Activated naive CD4-positive, alpha-beta T cell treated with anti-CD3 and anti-CD28 coated beads, Interleukin-2, amount 10 ng/mL, durations not matched to agents 7 days and 5 days (primary cell): ENCODE measurements at regions not wholly inside any gene's neighbourhood (a gene's known extent, or its start where the extent isn't known, plus 50 kb on each side); places are given as distances from the start of the nearest gene placed in this dataset.
"Not testable (repeated sequence)": the region's sequence is repeated elsewhere in the genome, so short reads cannot be mapped to it uniquely, and the experiment has no call there.

Experiments used
- CTCF ChIA-PET: fragments of 350-600 bp; sonication (Branson Sonifier 250); formaldehyde crosslinking; loops from one replicate; lab custom pipeline; 2021; ENCODE audit warnings: antibody characterized with exemption; lab: Charles Lee
- DNase-seq: peaks from one replicate; pipeline ENCODE4 v3.0.0-alpha.2; 2020
- H3K27ac Mint-ChIP-seq: one replicate; pipeline ENCODE4 v1.8.0; 2021; ENCODE audit warnings: mild to moderate bottlenecking, moderate library complexity, mixed read lengths
- H3K27me3 Mint-ChIP-seq: one replicate; pipeline ENCODE4 v1.8.0; 2021; ENCODE audit warnings: mild to moderate bottlenecking, mixed read lengths
- H3K36me3 Mint-ChIP-seq: one replicate; pipeline ENCODE4 v1.8.0; 2021; ENCODE audit warnings: mixed read lengths
- H3K4me1 Mint-ChIP-seq: one replicate; pipeline ENCODE4 v1.8.0; 2021; ENCODE audit warnings: mixed read lengths
- H3K4me3 Mint-ChIP-seq: one replicate; pipeline ENCODE4 v1.8.0; 2021; ENCODE audit warnings: mild to moderate bottlenecking, moderate library complexity, mixed read lengths
- H3K9me3 Mint-ChIP-seq: one replicate; pipeline ENCODE4 v1.8.0; 2021; ENCODE audit warnings: mixed read lengths

DNA sequence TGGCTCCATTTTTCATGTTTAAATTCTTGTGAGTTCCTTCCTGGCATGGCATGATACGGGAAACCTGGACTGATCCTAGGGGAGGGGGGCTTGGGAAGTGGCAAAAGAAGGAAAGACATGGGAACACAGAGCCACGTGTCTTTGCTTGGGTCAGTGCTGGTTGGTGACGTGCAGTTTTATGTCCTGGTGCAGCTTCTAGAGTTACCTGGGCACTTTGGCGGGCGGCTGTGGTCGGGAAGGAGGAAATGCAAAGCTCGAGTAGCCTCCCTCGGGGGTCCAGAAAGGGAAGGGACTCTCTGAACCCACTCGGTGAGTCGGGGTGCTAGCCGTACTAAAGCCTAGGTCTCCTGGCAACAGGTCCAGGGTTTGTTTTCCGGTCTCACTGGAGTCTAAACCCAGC, 94.6 kb downstream of the APOB start:
- Mint-ChIP-seq H3K4me1 (no peaks in the 10 kb centered on the region), H3K27ac (no peak overlapping the region), H3K9me3 (no peaks in the 10 kb centered on the region), H3K4me3 (no peak overlapping the region), H3K36me3 (no peaks in the 10 kb centered on the region), H3K27me3 (peaks cover 3% of the 10 kb centered on the region)
- no peak for DNase-seq
- CTCF ChIA-PET = no interaction called here

DNA sequence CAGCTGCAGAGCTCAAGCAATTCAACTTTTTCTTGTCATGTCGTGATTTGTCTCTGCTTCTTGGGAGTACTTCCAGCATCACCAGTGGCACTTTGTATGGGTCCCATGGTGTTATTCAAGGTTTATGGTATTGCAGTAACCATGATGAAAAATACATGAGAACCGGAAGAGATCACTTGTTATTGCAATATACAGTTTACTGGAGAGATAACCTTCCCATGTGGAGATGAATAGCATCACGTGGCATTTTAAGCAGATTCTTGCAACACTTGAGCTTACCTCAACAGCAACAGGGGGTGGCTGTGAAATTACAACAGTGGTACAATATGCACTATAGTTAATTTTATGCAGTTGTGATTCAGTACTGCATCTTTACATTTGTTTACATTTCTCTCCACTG, 97.4 kb downstream of the APOB start:
- CTCF ChIA-PET = interaction anchor here (2.3 kb wide), 1 partner anchor 17 kb away, joined by 8 read pairs; no protein-coding TSS in a partner anchor
- H3K27me3 Mint-ChIP-seq = peaks cover 8% of the 10 kb centered on the region
- DNase-seq = no peak
- no peaks in the 10 kb centered on the region for H3K9me3 Mint-ChIP-seq
- no peaks in the 10 kb centered on the region for H3K36me3 Mint-ChIP-seq
- no peak overlapping the region for H3K27ac Mint-ChIP-seq
- H3K4me1 Mint-ChIP-seq = no peaks in the 10 kb centered on the region
- no peak overlapping the region for H3K4me3 Mint-ChIP-seq

DNA sequence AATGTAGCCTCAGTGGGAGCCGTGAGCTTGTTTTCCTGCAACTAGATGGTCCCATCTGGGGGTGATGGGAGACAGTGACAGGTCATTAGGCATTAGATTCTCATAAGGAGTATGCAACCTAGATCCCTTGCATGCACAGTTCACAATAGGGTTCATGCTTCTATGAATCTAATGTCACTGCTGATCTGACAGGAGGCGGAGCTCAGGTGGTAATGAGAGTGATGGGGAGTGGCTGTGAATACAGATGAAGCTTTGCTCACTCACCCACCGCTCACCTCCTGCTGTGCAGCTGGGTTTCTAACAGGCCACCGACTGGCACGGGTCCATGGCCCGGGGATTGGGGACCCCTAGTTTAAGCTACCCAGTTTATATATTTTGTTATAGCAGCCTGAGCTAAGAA, 100.2 kb downstream of the APOB start:
- not testable (repeated sequence) for H3K4me1 Mint-ChIP-seq, H3K4me3 Mint-ChIP-seq, H3K27ac Mint-ChIP-seq, H3K9me3 Mint-ChIP-seq, H3K36me3 Mint-ChIP-seq, DNase-seq, H3K27me3 Mint-ChIP-seq
- CTCF ChIA-PET = interaction anchor here (1.0 to 1.2 kb wide), 2 partner anchors 162 to 282 kb away, joined by 3 read pairs; no protein-coding TSS in a partner anchor

GRCh38 chr2:20942646-20943125, 101.2 kb downstream of the APOB start:
- H3K9me3 Mint-ChIP-seq = no peaks in the 10 kb centered on the region
- no peak overlapping the region for H3K27ac Mint-ChIP-seq
- no peaks in the 10 kb centered on the region for H3K36me3 Mint-ChIP-seq
- no peak for DNase-seq
- H3K4me1 Mint-ChIP-seq = no peaks in the 10 kb centered on the region
- no peak overlapping the region for H3K4me3 Mint-ChIP-seq
- CTCF ChIA-PET = no interaction called here
- peaks cover 12% of the 10 kb centered on the region for H3K27me3 Mint-ChIP-seq

GRCh38 chr2:20940856-20941255, 103.0 kb downstream of the APOB start:
- peaks cover 17% of the 10 kb centered on the region for H3K27me3 Mint-ChIP-seq
- no peaks in the 10 kb centered on the region for H3K4me1 Mint-ChIP-seq
- CTCF ChIA-PET = interaction anchor here (0.7 kb wide), 1 partner anchor 280 kb away, joined by 3 read pairs; no protein-coding TSS in a partner anchor

DNA sequence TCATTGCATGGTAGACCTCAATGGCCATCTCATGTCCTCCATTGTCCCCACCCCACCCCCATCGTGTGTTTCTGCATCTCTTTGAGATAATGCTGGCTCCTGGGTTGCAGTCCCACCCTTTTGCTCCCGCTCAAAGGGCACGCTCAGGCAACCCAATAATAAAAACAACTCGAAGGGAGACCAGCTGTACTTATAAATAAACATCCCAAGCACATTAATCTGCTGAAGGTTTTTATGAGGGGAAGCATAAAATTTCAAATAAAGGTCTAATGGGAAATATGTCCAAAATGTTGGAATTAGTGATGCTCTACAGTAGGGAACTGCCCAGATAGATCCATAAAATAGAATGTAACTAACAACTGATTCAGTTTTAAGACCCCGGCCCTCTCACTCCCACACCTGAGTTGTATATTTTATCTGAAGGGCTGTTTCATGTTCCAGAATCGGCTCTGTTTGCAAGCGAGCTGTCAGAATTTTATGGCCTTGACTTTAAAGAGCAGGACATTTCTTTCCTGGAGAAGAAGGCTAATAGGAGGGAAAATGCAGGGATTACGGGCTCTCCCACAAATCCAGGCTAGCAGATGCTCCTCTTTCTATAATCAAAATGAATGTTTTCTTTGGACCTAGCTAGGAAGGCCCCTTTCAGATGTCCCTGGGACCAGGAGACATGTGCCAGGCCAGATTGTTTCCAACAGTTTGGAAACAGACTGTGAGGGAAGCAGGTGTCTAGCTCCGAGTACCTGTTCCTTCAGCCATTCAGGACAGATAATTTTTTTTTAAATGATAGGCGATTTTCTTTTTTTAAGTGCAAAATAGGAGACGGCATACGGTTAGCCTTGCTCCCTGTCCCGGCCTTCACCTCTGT, 103.7 kb downstream of the APOB start:
- CTCF ChIA-PET = interaction anchor here (0.7 kb wide), 1 partner anchor 280 kb away, joined by 3 read pairs; no protein-coding TSS in a partner anchor
- no peaks in the 10 kb centered on the region for H3K9me3 Mint-ChIP-seq
- H3K4me1 Mint-ChIP-seq = no peaks in the 10 kb centered on the region
- no peak for DNase-seq
- no peak overlapping the region for H3K27ac Mint-ChIP-seq
- no peaks in the 10 kb centered on the region for H3K36me3 Mint-ChIP-seq
- H3K4me3 Mint-ChIP-seq = no peak overlapping the region
- H3K27me3 Mint-ChIP-seq = peaks cover 20% of the 10 kb centered on the region

More at GRCh38 chr2:20940856-20941255, 103.0 kb downstream of the APOB start:
- Mint-ChIP-seq H3K36me3 (no peaks in the 10 kb centered on the region), H3K27ac (no peak overlapping the region), H3K4me3 (no peak overlapping the region), H3K9me3 (no peaks in the 10 kb centered on the region)
- no peak for DNase-seq

DNA sequence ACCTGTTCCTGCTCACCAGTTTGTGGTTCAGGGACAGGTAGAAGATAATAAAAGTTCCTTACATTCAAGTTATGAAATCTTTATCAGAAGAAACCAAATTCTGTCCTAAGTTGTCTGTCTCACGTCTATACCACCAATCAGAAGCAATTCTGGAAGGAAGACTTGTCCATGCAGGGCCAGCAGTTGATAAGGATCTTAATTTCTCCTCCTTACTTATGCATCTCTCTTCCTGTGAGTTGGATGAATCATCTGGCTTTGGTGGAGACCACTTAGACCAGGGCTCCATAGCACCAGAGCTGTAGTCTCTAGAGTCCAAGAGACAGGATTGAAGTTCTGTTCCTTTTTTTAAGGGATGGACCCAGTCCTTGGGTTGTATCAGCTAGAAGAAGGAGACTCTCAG, 106.5 kb downstream of the APOB start:
- Mint-ChIP-seq H3K9me3 (no peaks in the 10 kb centered on the region), H3K4me1 (no peaks in the 10 kb centered on the region), H3K27me3 (peaks cover 20% of the 10 kb centered on the region), H3K36me3 (no peaks in the 10 kb centered on the region), H3K27ac (no peak overlapping the region), H3K4me3 (no peak overlapping the region)
- CTCF ChIA-PET = no interaction called here
- no peak for DNase-seq

DNA sequence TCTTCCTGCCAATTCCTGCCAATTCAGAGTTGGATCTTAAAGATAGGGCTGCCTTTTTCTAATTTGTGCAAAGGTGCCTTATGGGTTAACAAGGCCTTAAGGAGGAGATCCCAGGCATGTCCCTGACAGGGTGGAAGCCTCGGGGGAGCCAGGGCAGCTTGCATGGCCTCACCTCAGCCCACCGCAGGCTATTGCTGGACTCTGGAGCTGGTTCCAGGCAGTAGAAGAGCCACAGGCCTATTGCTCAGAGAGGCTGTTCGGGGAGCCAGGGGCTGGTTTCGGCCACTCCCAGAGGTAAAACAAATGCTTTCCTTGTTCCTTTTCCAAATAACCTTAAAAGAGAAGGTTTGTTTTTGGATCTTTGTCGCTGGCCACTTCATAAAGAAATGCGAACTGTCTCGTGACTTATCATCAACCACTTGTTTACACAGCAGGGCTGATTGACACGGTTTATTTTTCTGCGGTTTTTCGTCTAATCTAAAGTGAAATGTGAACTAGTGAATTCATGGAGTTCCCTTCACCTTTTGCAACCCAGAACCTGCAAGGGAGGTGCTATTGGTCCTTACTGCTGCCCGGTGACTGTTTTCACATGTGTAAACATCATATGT, 108.6 kb downstream of the APOB start:
- CTCF ChIA-PET = no interaction called here
- peaks cover 24% of the 10 kb centered on the region for H3K27me3 Mint-ChIP-seq
- no peak overlapping the region for H3K27ac Mint-ChIP-seq
- no peak overlapping the region for H3K4me3 Mint-ChIP-seq
- DNase-seq = no peak
- no peaks in the 10 kb centered on the region for H3K36me3 Mint-ChIP-seq
- H3K4me1 Mint-ChIP-seq = no peaks in the 10 kb centered on the region
- H3K9me3 Mint-ChIP-seq = no peaks in the 10 kb centered on the region

- Mint-ChIP-seq H3K27me3 (peaks cover 24% of the 10 kb centered on the region), H3K4me3 (no peak overlapping the region), H3K27ac (no peak overlapping the region), H3K4me1 (no peaks in the 10 kb centered on the region), H3K9me3 (no peaks in the 10 kb centered on the region), H3K36me3 (no peaks in the 10 kb centered on the region)
- no peak for DNase-seq
- CTCF ChIA-PET = no interaction called here
Observed at GRCh38 chr2:20934236-20934635, 109.6 kb downstream of the APOB start.

GRCh38 chr2:20933714-20934113, 110.2 kb downstream of the APOB start:
- H3K27me3 Mint-ChIP-seq = peaks cover 29% of the 10 kb centered on the region

GRCh38 chr2:20931346-20931745, 108.4 kb upstream of the LDAH start:
- peaks cover 21% of the 10 kb centered on the region for H3K27me3 Mint-ChIP-seq
- CTCF ChIA-PET = no interaction called here
- DNase-seq = no peak
- H3K27ac Mint-ChIP-seq = no peak overlapping the region
- H3K36me3 Mint-ChIP-seq = no peaks in the 10 kb centered on the region
- no peaks in the 10 kb centered on the region for H3K4me1 Mint-ChIP-seq
- no peak overlapping the region for H3K4me3 Mint-ChIP-seq
- peaks cover 3% of the 10 kb centered on the region for H3K9me3 Mint-ChIP-seq

More at GRCh38 chr2:20933714-20934113, 110.2 kb downstream of the APOB start:
- Mint-ChIP-seq H3K4me3 (no peak overlapping the region), H3K4me1 (no peaks in the 10 kb centered on the region), H3K9me3 (peaks cover 3% of the 10 kb centered on the region), H3K36me3 (no peaks in the 10 kb centered on the region), H3K27ac (no peak overlapping the region)
- CTCF ChIA-PET = no interaction called here
- no peak for DNase-seq

- H3K4me3 Mint-ChIP-seq = no peak overlapping the region
- no peak for DNase-seq
- H3K27me3 Mint-ChIP-seq = peaks cover 20% of the 10 kb centered on the region
- CTCF ChIA-PET = no interaction called here
- no peaks in the 10 kb centered on the region for H3K36me3 Mint-ChIP-seq
- peaks cover 3% of the 10 kb centered on the region for H3K9me3 Mint-ChIP-seq
- no peaks in the 10 kb centered on the region for H3K4me1 Mint-ChIP-seq
- H3K27ac Mint-ChIP-seq = no peak overlapping the region
Observed at GRCh38 chr2:20930928-20931327, 108.0 kb upstream of the LDAH start.

GRCh38 chr2:20929721-20930120, 106.8 kb upstream of the LDAH start:
- peaks cover 16% of the 10 kb centered on the region for H3K27me3 Mint-ChIP-seq
- no peaks in the 10 kb centered on the region for H3K36me3 Mint-ChIP-seq
- DNase-seq = no peak
- H3K9me3 Mint-ChIP-seq = peaks cover 3% of the 10 kb centered on the region
- CTCF ChIA-PET = no interaction called here
- no peaks in the 10 kb centered on the region for H3K4me1 Mint-ChIP-seq
- no peak overlapping the region for H3K4me3 Mint-ChIP-seq
- H3K27ac Mint-ChIP-seq = no peak overlapping the region

GRCh38 chr2:20928617-20929016, 105.7 kb upstream of the LDAH start:
- H3K27me3 Mint-ChIP-seq = peaks cover 16% of the 10 kb centered on the region
- no peaks in the 10 kb centered on the region for H3K4me1 Mint-ChIP-seq
- no peak for DNase-seq
- CTCF ChIA-PET = no interaction called here
- peaks cover 3% of the 10 kb centered on the region for H3K9me3 Mint-ChIP-seq
- no peaks in the 10 kb centered on the region for H3K36me3 Mint-ChIP-seq
- H3K27ac Mint-ChIP-seq = no peak overlapping the region
- H3K4me3 Mint-ChIP-seq = no peak overlapping the region
